IMR-90 (cell line): ENCODE measurements at regions not wholly inside any gene's neighbourhood (a gene's known extent, or its start where the extent isn't known, plus 50 kb on each side); places are given as distances from the start of the nearest gene placed in this dataset.

Experiments
- ATAC-seq: fragments of 200-7000 bp; cut with Tn5 transposase; 2 replicates; pipeline ENCODE4 v1.9.1; 2020; ENCODE audit warnings: low read depth, mild to moderate bottlenecking, moderate library complexity
- BruUV-seq: library from RNA; stranded (reverse); fragments of 400-500 nt; replicated peaks from 2 replicates; lab custom pipeline; 2021; lab: Mats Ljungman, UMichigan
- CTCF ChIA-PET: fragments of 300-600 bp; formaldehyde crosslinking; extraction: SDS; loops from one replicate; lab custom pipeline; 2021; ENCODE audit warnings: antibody characterized with exemption; lab: Yijun Ruan, JAX
- POLR2A ChIA-PET: fragments of 300-600 bp; sonication (Branson Sonifier 250); formaldehyde crosslinking; loops from one replicate; lab custom pipeline; 2022; ENCODE audit warnings: antibody characterized with exemption; ENCODE audit not compliant: unreplicated experiment; lab: Charles Lee
- DNase-seq: peaks from one replicate; pipeline ENCODE4 v3.0.0; 2013
- H2AFZ ChIP-seq: replicated peaks from 2 replicates; pipeline ENCODE3; 2013; ENCODE audit warnings: low read length, mild to moderate bottlenecking; ENCODE audit not compliant: poor library complexity
- H2AK5ac ChIP-seq: 2 replicates; pipeline ENCODE4 v1.6.1; 2013; ENCODE audit warnings: low read depth, low read length, inconsistent platforms
- H2AK9ac ChIP-seq: replicated peaks from 2 replicates; pipeline ENCODE3; 2013; ENCODE audit warnings: mild to moderate bottlenecking, low read depth, low read length, moderate library complexity; ENCODE audit not compliant: poor library complexity
- H2BK120ac ChIP-seq: 2 replicates; pipeline ENCODE4 v1.6.1; 2013; ENCODE audit warnings: low read depth, low read length, inconsistent platforms
- H2BK15ac ChIP-seq: 3 replicates; pipeline ENCODE4 v1.6.1; 2013; ENCODE audit warnings: low read depth, low read length, inconsistent platforms
- H2BK20ac ChIP-seq: 2 replicates; pipeline ENCODE4 v1.6.1; 2013; ENCODE audit warnings: low read depth, mild to moderate bottlenecking, inconsistent platforms, low read length, moderate library complexity
- H2BK5ac ChIP-seq: 2 replicates; pipeline ENCODE4 v1.6.1; 2013; ENCODE audit warnings: mild to moderate bottlenecking, low read depth, low read length, inconsistent platforms; ENCODE audit not compliant: poor library complexity, severe bottlenecking
- H3K14ac ChIP-seq: replicated peaks from 2 replicates; pipeline ENCODE4 v1.6.1; 2013; ENCODE audit warnings: low read depth, low read length, inconsistent platforms
- H3K18ac ChIP-seq: 2 replicates; pipeline ENCODE4 v1.6.1; 2013; ENCODE audit warnings: low read depth, low read length, control low read depth
- H3K23ac ChIP-seq: 2 replicates; pipeline ENCODE4 v1.6.1; 2013; ENCODE audit warnings: low read depth, low read length, inconsistent platforms
- H3K27ac ChIP-seq: 2 replicates; pipeline ENCODE4 v1.5.1; 2013; ENCODE audit warnings: mild to moderate bottlenecking, control low read depth, low read length; ENCODE audit not compliant: insufficient read depth
- H3K27me3 ChIP-seq: 2 replicates; pipeline ENCODE4 v1.6.1; 2013; ENCODE audit warnings: low read length; ENCODE audit not compliant: control insufficient read depth, insufficient read depth
- H3K36me3 ChIP-seq: 2 replicates; pipeline ENCODE4 v1.6.1; 2013; ENCODE audit warnings: low read length, mixed read lengths; ENCODE audit not compliant: control insufficient read depth, insufficient read depth
- H3K4ac ChIP-seq: 2 replicates; pipeline ENCODE4 v1.6.1; 2013; ENCODE audit warnings: low read depth, low read length, inconsistent platforms
- H3K4me1 ChIP-seq: 2 replicates; pipeline ENCODE4 v1.6.1; 2013; ENCODE audit warnings: low read length, mixed read lengths; ENCODE audit not compliant: control insufficient read depth, insufficient read depth
- H3K4me2 ChIP-seq: 2 replicates; pipeline ENCODE4 v1.6.1; 2013; ENCODE audit warnings: low read depth, mild to moderate bottlenecking, control low read depth, low read length, moderate library complexity
- H3K4me3 ChIP-seq: 2 replicates; pipeline ENCODE4 v1.5.1; 2013; ENCODE audit warnings: low read depth, mild to moderate bottlenecking, control low read depth, low read length, moderate library complexity; ENCODE audit not compliant: insufficient read depth
- H3K56ac ChIP-seq: 2 replicates; pipeline ENCODE4 v1.6.1; 2013; ENCODE audit warnings: low read length, inconsistent platforms; ENCODE audit not compliant: insufficient read depth; ENCODE audit errors: extremely low read depth
- H3K79me1 ChIP-seq, 2 experiments: 2 replicates each; pipeline ENCODE4 v1.6.1; 2013; ENCODE audit warnings: low read length in 2 of 2, inconsistent platforms in 1 of 2, low read depth in 1 of 2
- H3K9ac ChIP-seq: 2 replicates; pipeline ENCODE4 v1.6.1; 2013; ENCODE audit warnings: low read depth, low read length, control low read depth
- H3K9me1 ChIP-seq: 2 replicates; pipeline ENCODE4 v1.6.1; 2013; ENCODE audit warnings: low read length, inconsistent platforms; ENCODE audit not compliant: insufficient read depth
- H3K9me3 ChIP-seq: 2 replicates; pipeline ENCODE4 v1.6.1; 2013; ENCODE audit warnings: low read length; ENCODE audit not compliant: control insufficient read depth, insufficient read depth
- H4K20me1 ChIP-seq: 2 replicates; pipeline ENCODE4 v1.6.1; 2013; ENCODE audit warnings: low read length, inconsistent platforms; ENCODE audit not compliant: insufficient read depth
- H4K5ac ChIP-seq: 2 replicates; pipeline ENCODE4 v1.6.1; 2013; ENCODE audit warnings: mild to moderate bottlenecking, low read depth, low read length, control low read depth
- H4K8ac ChIP-seq, 2 experiments: 2 replicates each; pipeline ENCODE4 v1.6.1; 2013; ENCODE audit warnings: low read depth in 2 of 2, low read length in 2 of 2, control low read depth in 1 of 2, inconsistent platforms in 1 of 2
- H4K91ac ChIP-seq: 2 replicates; pipeline ENCODE4 v1.6.1; 2013; ENCODE audit warnings: low read depth, low read length, inconsistent platforms; ENCODE audit not compliant: insufficient read depth
- NFE2L2 ChIP-seq: fragments of 150-350 bp; IDR thresholded peaks from 2 replicates; pipeline ENCODE4 v1.6.1; 2016; ENCODE audit warnings: low read depth, mild to moderate bottlenecking, low read length
- RCOR1 ChIP-seq: IDR thresholded peaks from 2 replicates; pipeline ENCODE4 v1.6.1; 2012; ENCODE audit warnings: mild to moderate bottlenecking, low read length, improper control_type of control experiment; ENCODE audit not compliant: insufficient replicate concordance
- WGBS, 2 experiments: methylation state at CpG; one replicate each; pipeline versions ENCODE4 v1.1.5 to v1.1.7; 2013; ENCODE audit warnings: missing lambda C conversion rate in 2 of 2; ENCODE audit not compliant: insufficient read length in 1 of 2; ENCODE audit errors: extremely low coverage in 2 of 2; 5-methylcytosine and 5-hydroxymethylcytosine counted together
- dilution Hi-C: fragments of 300-500 bp; cut with HindIII; formaldehyde crosslinking; loops from one replicate; pipeline ENCODE4 v1.14.3; 2018; ENCODE audit warnings: low sequenced_read_pairs; ENCODE audit not compliant: unreplicated experiment
- in situ Hi-C: fragments of 300-500 bp; cut with MboI; formaldehyde crosslinking; loops from 3 replicates; pipeline ENCODE4 v1.14.3; 2019; ENCODE audit warnings: low sequenced_read_pairs, inconsistent platforms, mixed read lengths
- intact Hi-C: fragments of 100-400 bp; cut with micrococcal nuclease; formaldehyde crosslinking; loops from 2 replicates; pipeline ENCODE4 v1.10.0; 2022
- TF ChIP-seq, protein P1 (sequence below): conservative IDR thresholded peaks from 2 replicates; pipeline ENCODE4 v1.5.1; 2012; ENCODE audit warnings: mild to moderate bottlenecking, low read depth, low read length, improper control_type of control experiment
- TF ChIP-seq, protein P2 (sequence below): fragments of 150-350 bp; IDR thresholded peaks from 2 replicates; pipeline ENCODE4 v1.6.1; 2016; ENCODE audit warnings: low read depth, mild to moderate bottlenecking, low read length, moderate library complexity, borderline replicate concordance

DNA sequence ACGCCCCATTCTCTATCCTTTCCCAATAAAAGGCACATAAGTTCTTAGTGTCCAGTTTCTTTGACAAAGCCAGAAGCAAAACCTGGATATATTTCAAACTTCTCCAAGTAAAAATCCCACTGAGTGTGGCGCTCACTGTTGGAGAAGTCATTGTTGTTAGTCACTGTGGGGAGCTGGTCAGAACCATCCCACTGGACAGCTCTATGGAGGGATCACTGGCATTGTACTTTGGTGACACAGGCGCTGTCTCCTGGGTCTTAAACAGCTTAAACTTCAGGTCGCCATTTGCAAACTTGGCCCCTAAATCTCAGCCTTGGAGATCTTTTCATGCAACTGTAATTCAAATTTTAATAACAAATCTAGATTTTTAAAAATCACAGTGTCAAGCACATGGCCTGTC, 111.5 kb upstream of the SLC24A3 start:
- no peak for DNase-seq
- Histone ChIP-seq H3K4me2 (no peak overlapping the region), H4K5ac (no peak overlapping the region), H4K8ac (no peak overlapping the region), H3K23ac (no peak overlapping the region), H2BK15ac (no peak overlapping the region), H2AFZ (no peak overlapping the region), H3K14ac (no peak overlapping the region), H3K4ac (no peak overlapping the region), H2AK5ac (no peak overlapping the region), H3K27ac (no peak overlapping the region), H3K36me3 (no peaks in the 10 kb centered on the region), H3K9me1 (no peaks in the 10 kb centered on the region), H2BK20ac (no peak overlapping the region), H3K4me3 (no peak overlapping the region), H3K18ac (no peak overlapping the region), H3K79me1 (no peaks in the 10 kb centered on the region), H2BK5ac (no peak overlapping the region), H3K9me3 (peaks cover 12% of the 10 kb centered on the region), H3K4me1 (no peaks in the 10 kb centered on the region), H4K20me1 (no peaks in the 10 kb centered on the region), H3K27me3 (no peaks in the 10 kb centered on the region), H3K9ac (no peak overlapping the region), H2AK9ac (no peak overlapping the region), H3K56ac (no peak overlapping the region), H4K91ac (no peak overlapping the region), H2BK120ac (no peak overlapping the region)
- ChIA-PET CTCF (no interaction called here), POLR2A (no interaction called here)
- dilution Hi-C loops, result no loop called here
- no peak for ATAC-seq
- in situ Hi-C loops, result no loop called here
- BruUV-seq, result no TSS peak
- WGBS, 2 experiments, result 38% methylated on average over 2 of the region's 4 CpGs; no CpG with 5 or more reads in 1 of the 2 experiments
- intact Hi-C loops, result no loop called here
- TF ChIP-seq, protein P1, sequence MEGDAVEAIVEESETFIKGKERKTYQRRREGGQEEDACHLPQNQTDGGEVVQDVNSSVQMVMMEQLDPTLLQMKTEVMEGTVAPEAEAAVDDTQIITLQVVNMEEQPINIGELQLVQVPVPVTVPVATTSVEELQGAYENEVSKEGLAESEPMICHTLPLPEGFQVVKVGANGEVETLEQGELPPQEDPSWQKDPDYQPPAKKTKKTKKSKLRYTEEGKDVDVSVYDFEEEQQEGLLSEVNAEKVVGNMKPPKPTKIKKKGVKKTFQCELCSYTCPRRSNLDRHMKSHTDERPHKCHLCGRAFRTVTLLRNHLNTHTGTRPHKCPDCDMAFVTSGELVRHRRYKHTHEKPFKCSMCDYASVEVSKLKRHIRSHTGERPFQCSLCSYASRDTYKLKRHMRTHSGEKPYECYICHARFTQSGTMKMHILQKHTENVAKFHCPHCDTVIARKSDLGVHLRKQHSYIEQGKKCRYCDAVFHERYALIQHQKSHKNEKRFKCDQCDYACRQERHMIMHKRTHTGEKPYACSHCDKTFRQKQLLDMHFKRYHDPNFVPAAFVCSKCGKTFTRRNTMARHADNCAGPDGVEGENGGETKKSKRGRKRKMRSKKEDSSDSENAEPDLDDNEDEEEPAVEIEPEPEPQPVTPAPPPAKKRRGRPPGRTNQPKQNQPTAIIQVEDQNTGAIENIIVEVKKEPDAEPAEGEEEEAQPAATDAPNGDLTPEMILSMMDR, result no peak
- TF ChIP-seq RCOR1 (no peak), NFE2L2 (no peak)
- TF ChIP-seq, protein P2, sequence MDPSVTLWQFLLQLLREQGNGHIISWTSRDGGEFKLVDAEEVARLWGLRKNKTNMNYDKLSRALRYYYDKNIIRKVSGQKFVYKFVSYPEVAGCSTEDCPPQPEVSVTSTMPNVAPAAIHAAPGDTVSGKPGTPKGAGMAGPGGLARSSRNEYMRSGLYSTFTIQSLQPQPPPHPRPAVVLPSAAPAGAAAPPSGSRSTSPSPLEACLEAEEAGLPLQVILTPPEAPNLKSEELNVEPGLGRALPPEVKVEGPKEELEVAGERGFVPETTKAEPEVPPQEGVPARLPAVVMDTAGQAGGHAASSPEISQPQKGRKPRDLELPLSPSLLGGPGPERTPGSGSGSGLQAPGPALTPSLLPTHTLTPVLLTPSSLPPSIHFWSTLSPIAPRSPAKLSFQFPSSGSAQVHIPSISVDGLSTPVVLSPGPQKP, result no peak
